Glutamatergic neuron (in vitro differentiated cells): ENCODE measurements at regions not wholly inside any gene's neighbourhood (a gene's known extent, or its start where the extent isn't known, plus 50 kb on each side); places are given as distances from the start of the nearest gene placed in this dataset.
"Not testable (repeated sequence)": the region's sequence is repeated elsewhere in the genome, so short reads cannot be mapped to it uniquely, and the experiment has no call there.

Experiments used
- DNase-seq: peaks from one replicate; pipeline ENCODE4 v3.0.0; 2022
- H3K27ac Mint-ChIP-seq: one replicate; pipeline ENCODE4 v1.8.0; 2020; ENCODE audit warnings: mild to moderate bottlenecking, mixed read lengths, inconsistent platforms; ENCODE audit not compliant: unreplicated experiment
- H3K27me3 Mint-ChIP-seq: one replicate; pipeline ENCODE4 v1.8.0; 2020; ENCODE audit warnings: mild to moderate bottlenecking, moderate library complexity, mixed read lengths, inconsistent platforms; ENCODE audit not compliant: unreplicated experiment
- H3K36me3 Mint-ChIP-seq: one replicate; pipeline ENCODE4 v1.8.0; 2020; ENCODE audit warnings: mild to moderate bottlenecking, mixed read lengths, inconsistent platforms; ENCODE audit not compliant: unreplicated experiment
- H3K4me1 Mint-ChIP-seq: one replicate; pipeline ENCODE4 v1.8.0; 2020; ENCODE audit warnings: mild to moderate bottlenecking, low read depth, mixed read lengths, inconsistent platforms; ENCODE audit not compliant: unreplicated experiment
- H3K4me3 Mint-ChIP-seq: one replicate; pipeline ENCODE4 v1.8.0; 2020; ENCODE audit warnings: mild to moderate bottlenecking, mixed read lengths, inconsistent platforms; ENCODE audit not compliant: unreplicated experiment
- H3K9me3 Mint-ChIP-seq: one replicate; pipeline ENCODE4 v1.8.0; 2020; ENCODE audit warnings: mild to moderate bottlenecking, moderate library complexity, mixed read lengths, inconsistent platforms; ENCODE audit not compliant: unreplicated experiment
- CTCF ChIP-seq: fragments of 200-600 bp; sonication (generic); IDR thresholded peaks from one replicate; pipeline ENCODE4 v1.5.0; 2021; ENCODE audit not compliant: partially characterized antibody, unreplicated experiment

GRCh38 chr7:16963044-16963443, 81.3 kb upstream of the AGR3 start:
- Mint-ChIP-seq H3K27me3 (peaks cover 5% of the 10 kb centered on the region), H3K9me3 (peaks cover 8% of the 10 kb centered on the region), H3K4me3 (no peak overlapping the region), H3K27ac (no peak overlapping the region), H3K4me1 (peaks cover 15% of the 10 kb centered on the region), H3K36me3 (no peaks in the 10 kb centered on the region)
- TF ChIP-seq CTCF = no peak
- no peak for DNase-seq

- not testable (repeated sequence) for H3K36me3 Mint-ChIP-seq, H3K27me3 Mint-ChIP-seq, H3K27ac Mint-ChIP-seq, H3K4me3 Mint-ChIP-seq, H3K9me3 Mint-ChIP-seq, DNase-seq
- H3K4me1 Mint-ChIP-seq = peaks cover 15% of the 10 kb centered on the region
These were observed 83.9 kb upstream of the AGR3 start for GRCh38 chr7:16965697-16966096.

- no peak overlapping the region for H3K27ac Mint-ChIP-seq
- DNase-seq = no peak
These were observed 85.6 kb upstream of the AGR3 start for GRCh38 chr7:16967300-16967811.

GRCh38 chr7:16970732-16971482, 89.1 kb upstream of the AGR3 start:
- TF ChIP-seq CTCF = no peak
- Mint-ChIP-seq H3K27me3 (peaks cover 2% of the 10 kb centered on the region), H3K4me3 (no peak overlapping the region), H3K9me3 (no peaks in the 10 kb centered on the region), H3K27ac (no peak overlapping the region), H3K36me3 (no peaks in the 10 kb centered on the region), H3K4me1 (no peaks in the 10 kb centered on the region)
- DNase-seq = no peak

More at GRCh38 chr7:16967300-16967811, 85.6 kb upstream of the AGR3 start:
- no peak for TF ChIP-seq CTCF
- H3K9me3 Mint-ChIP-seq = peaks cover 7% of the 10 kb centered on the region
- H3K36me3 Mint-ChIP-seq = no peaks in the 10 kb centered on the region
- H3K4me3 Mint-ChIP-seq = no peak overlapping the region
- H3K4me1 Mint-ChIP-seq = peaks cover 8% of the 10 kb centered on the region
- peaks cover 5% of the 10 kb centered on the region for H3K27me3 Mint-ChIP-seq

GRCh38 chr7:16975712-16976111, 93.9 kb upstream of the AGR3 start:
- no peak for TF ChIP-seq CTCF
- no peak for DNase-seq
- no peaks in the 10 kb centered on the region for H3K4me1 Mint-ChIP-seq
- no peaks in the 10 kb centered on the region for H3K9me3 Mint-ChIP-seq
- no peak overlapping the region for H3K4me3 Mint-ChIP-seq
- H3K27ac Mint-ChIP-seq = no peak overlapping the region
- H3K27me3 Mint-ChIP-seq = no peaks in the 10 kb centered on the region
- no peaks in the 10 kb centered on the region for H3K36me3 Mint-ChIP-seq
